ENCODE measurements at regions not wholly inside any gene's neighbourhood (a gene's known extent, or its start where the extent isn't known, plus 50 kb on each side); places are given as distances from the start of the nearest gene placed in this dataset.
A peak's percentile ranks its signal among the peaks of the same experiment; 100 is the strongest.

- H3K4me1 ChIP-seq (ENCODE audit: insufficient read depth, low read length, severe bottlenecking), result no peaks in the 10 kb centered on the region
- H3K9me3 ChIP-seq (ENCODE audit: low read length), result no peaks in the 10 kb centered on the region
- no peaks in the 10 kb centered on the region for H3F3A ChIP-seq (ENCODE audit: insufficient read depth, low read length)
- no peaks in the 10 kb centered on the region for H3K36me3 ChIP-seq (ENCODE audit: insufficient read depth, low read length)
- H3K4me3 ChIP-seq (ENCODE audit: low read depth, low read length, poor library complexity, severe bottlenecking), result no peak overlapping the region
- H4K20me1 ChIP-seq (ENCODE audit: insufficient read depth, low read length), result no peaks in the 10 kb centered on the region
- 0 out of 2 replicates have a peak, but pooled peaks cover 5% of the 10 kb centered on the region for H3K9me2 ChIP-seq (ENCODE audit: low read depth, low read length)
- no peak overlapping the region for H3K4me2 ChIP-seq (ENCODE audit: low read length)
- H3K27me3 ChIP-seq (ENCODE audit: insufficient read depth, low read length), result no peaks in the 10 kb centered on the region
- no peak overlapping the region for H3K27ac ChIP-seq (ENCODE audit: low read depth, low read length, poor library complexity, severe bottlenecking)
- no peak overlapping the region for H3K9ac ChIP-seq (ENCODE audit: low read length)
- H3K79me2 ChIP-seq (ENCODE audit: insufficient read depth, low read length), result no peaks in the 10 kb centered on the region
- no peak for TF ChIP-seq EZH2 (IDR thresholded peaks at IDR 0.05; ENCODE audit: borderline replicate concordance, low read length)
- TF ChIP-seq CTCF (IDR thresholded peaks at IDR 0.05; ENCODE audit: low read length), result no peak
- H2AFZ ChIP-seq (ENCODE audit: low read length), result no peak overlapping the region
Measured at GRCh38 chr7:132009778-132010177, 453.4 kb upstream of the PODXL start.

GRCh38 chr7:132004529-132004928 lies 448.1 kb upstream of the PODXL start:
- Histone ChIP-seq H3K4me1 (ENCODE audit: insufficient read depth, low read length, severe bottlenecking) (no peaks in the 10 kb centered on the region), H3K27me3 (ENCODE audit: insufficient read depth, low read length) (no peaks in the 10 kb centered on the region), H3K9ac (ENCODE audit: low read length) (no peak overlapping the region), H3K4me3 (ENCODE audit: low read depth, low read length, poor library complexity, severe bottlenecking) (no peak overlapping the region), H3F3A (ENCODE audit: insufficient read depth, low read length) (no peaks in the 10 kb centered on the region), H4K20me1 (ENCODE audit: insufficient read depth, low read length) (no peaks in the 10 kb centered on the region), H2AFZ (ENCODE audit: low read length) (no peak overlapping the region), H3K27ac (ENCODE audit: low read depth, low read length, poor library complexity, severe bottlenecking) (no peak overlapping the region), H3K4me2 (ENCODE audit: low read length) (no peak overlapping the region), H3K79me2 (ENCODE audit: insufficient read depth, low read length) (no peaks in the 10 kb centered on the region), H3K36me3 (ENCODE audit: insufficient read depth, low read length) (no peaks in the 10 kb centered on the region), H3K9me3 (ENCODE audit: low read length) (no peaks in the 10 kb centered on the region), H3K9me2 (ENCODE audit: low read depth, low read length) (no peaks in the 10 kb centered on the region)
- TF ChIP-seq CTCF (IDR thresholded peaks at IDR 0.05; ENCODE audit: low read length) (0 out of 2 replicates have a peak, but pooled peaks have one; percentile 10), EZH2 (IDR thresholded peaks at IDR 0.05; ENCODE audit: borderline replicate concordance, low read length) (no peak)

- Histone ChIP-seq H3K9me2 (ENCODE audit: low read depth, low read length) (no peaks in the 10 kb centered on the region), H3K4me2 (ENCODE audit: low read length) (no peak overlapping the region), H3K36me3 (ENCODE audit: insufficient read depth, low read length) (no peaks in the 10 kb centered on the region), H3K27ac (ENCODE audit: low read depth, low read length, poor library complexity, severe bottlenecking) (no peak overlapping the region), H3K9ac (ENCODE audit: low read length) (no peak overlapping the region), H3K9me3 (ENCODE audit: low read length) (no peaks in the 10 kb centered on the region), H3K4me1 (ENCODE audit: insufficient read depth, low read length, severe bottlenecking) (no peaks in the 10 kb centered on the region), H3K4me3 (ENCODE audit: low read depth, low read length, poor library complexity, severe bottlenecking) (no peak overlapping the region), H3F3A (ENCODE audit: insufficient read depth, low read length) (no peaks in the 10 kb centered on the region), H2AFZ (ENCODE audit: low read length) (no peak overlapping the region), H4K20me1 (ENCODE audit: insufficient read depth, low read length) (no peaks in the 10 kb centered on the region), H3K79me2 (ENCODE audit: insufficient read depth, low read length) (no peaks in the 10 kb centered on the region), H3K27me3 (ENCODE audit: insufficient read depth, low read length) (no peaks in the 10 kb centered on the region)
- TF ChIP-seq EZH2 (IDR thresholded peaks at IDR 0.05; ENCODE audit: borderline replicate concordance, low read length) (no peak), CTCF (IDR thresholded peaks at IDR 0.05; ENCODE audit: low read length) (no peak)
Measured at GRCh38 chr7:132002343-132002968, 446.0 kb upstream of the PODXL start.
